ENCODE measurements at regions not wholly inside any gene's neighbourhood (a gene's known extent, or its start where the extent isn't known, plus 50 kb on each side); places are given as distances from the start of the nearest gene placed in this dataset.

DNA sequence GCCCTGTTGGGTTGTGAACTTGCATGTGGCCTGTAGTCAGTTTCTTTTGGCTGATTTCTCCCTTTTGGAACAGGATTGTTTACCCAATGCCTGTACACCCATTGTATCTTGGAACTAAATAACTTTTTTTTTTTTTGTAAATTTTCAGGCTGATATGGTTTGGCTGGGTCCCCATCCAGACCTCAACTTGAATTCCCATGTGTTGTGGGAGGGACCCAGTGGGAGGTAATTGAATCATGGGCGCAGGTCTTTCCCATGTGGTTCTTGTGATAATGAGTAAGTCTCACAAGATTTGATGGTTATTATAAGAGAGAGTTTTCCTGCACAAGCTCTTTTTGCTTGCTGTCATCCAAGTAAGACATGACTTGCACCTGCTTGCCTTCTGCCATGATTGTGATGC, 253.8 kb upstream of the GBE1 start:
- ChIA-PET POLR2A (no interaction called here), CTCF (no interaction called here)

DNA sequence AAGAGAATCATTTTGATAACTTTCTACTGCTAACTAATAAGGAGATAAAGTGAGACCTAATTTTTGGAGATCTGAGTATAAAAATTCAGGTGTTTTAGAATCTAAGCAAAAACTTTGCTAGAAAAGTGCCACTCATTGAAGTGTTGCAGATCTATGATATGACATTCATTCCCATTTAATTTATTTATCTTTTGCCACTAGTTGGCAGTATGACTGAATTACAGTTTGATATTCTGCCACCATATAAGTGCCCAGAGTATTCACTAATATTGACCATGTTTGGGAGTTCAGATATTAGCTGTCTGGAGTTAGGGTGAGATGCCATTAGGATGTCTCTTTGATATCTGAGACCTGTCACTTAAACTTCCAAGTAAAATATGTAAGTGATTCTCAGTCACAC, 251.3 kb upstream of the GBE1 start:
- POLR2A ChIA-PET = no interaction called here
- TF ChIP-seq, protein P1, sequence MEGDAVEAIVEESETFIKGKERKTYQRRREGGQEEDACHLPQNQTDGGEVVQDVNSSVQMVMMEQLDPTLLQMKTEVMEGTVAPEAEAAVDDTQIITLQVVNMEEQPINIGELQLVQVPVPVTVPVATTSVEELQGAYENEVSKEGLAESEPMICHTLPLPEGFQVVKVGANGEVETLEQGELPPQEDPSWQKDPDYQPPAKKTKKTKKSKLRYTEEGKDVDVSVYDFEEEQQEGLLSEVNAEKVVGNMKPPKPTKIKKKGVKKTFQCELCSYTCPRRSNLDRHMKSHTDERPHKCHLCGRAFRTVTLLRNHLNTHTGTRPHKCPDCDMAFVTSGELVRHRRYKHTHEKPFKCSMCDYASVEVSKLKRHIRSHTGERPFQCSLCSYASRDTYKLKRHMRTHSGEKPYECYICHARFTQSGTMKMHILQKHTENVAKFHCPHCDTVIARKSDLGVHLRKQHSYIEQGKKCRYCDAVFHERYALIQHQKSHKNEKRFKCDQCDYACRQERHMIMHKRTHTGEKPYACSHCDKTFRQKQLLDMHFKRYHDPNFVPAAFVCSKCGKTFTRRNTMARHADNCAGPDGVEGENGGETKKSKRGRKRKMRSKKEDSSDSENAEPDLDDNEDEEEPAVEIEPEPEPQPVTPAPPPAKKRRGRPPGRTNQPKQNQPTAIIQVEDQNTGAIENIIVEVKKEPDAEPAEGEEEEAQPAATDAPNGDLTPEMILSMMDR (IDR thresholded peaks at IDR 0.05; ENCODE audit: insufficient read depth, low read length, missing control alignments) = no peak
- no peak overlapping the region for H3K4me3 ChIP-seq (ENCODE audit: low read depth, low read length)
- DNase-seq (ENCODE audit: low read depth, low spot score) = no peak
- CTCF ChIA-PET = interaction anchor here (0.7 to 1.4 kb wide), 4 partner anchors 10 to 139 kb away, joined by 3 read pairs; no protein-coding TSS in a partner anchor

More for the DNA sequence above, 253.8 kb upstream of the GBE1 start:
- TF ChIP-seq, protein P1 (IDR thresholded peaks at IDR 0.05; ENCODE audit: insufficient read depth, low read length, missing control alignments) = no peak
- no peak overlapping the region for H3K4me3 ChIP-seq (ENCODE audit: low read depth, low read length)
- no peak for DNase-seq (ENCODE audit: low read depth, low spot score)

DNA sequence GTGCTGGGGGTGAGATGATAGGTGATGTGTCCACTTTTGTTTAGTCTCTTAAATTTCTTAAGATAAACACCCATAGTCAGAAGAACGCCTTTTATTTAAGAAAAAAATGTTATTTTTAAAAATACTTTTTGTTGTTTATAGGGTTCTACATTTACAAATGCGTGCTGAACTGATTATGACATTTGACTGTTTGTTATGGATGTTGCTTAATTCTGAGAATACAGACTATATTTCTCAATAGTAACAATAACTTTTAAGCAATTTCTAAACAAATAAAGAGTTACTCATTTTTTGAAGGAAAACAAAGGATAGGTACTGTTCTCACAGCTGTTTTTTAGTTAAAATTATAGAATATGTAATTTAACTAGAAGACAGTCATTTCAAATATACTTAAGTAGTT, 249.9 kb upstream of the GBE1 start:
- POLR2A ChIA-PET = no interaction called here
- no peak overlapping the region for H3K4me3 ChIP-seq (ENCODE audit: low read depth, low read length)
- TF ChIP-seq, protein P1 (IDR thresholded peaks at IDR 0.05; ENCODE audit: insufficient read depth, low read length, missing control alignments) = no peak
- CTCF ChIA-PET = no interaction called here
- DNase-seq (ENCODE audit: low read depth, low spot score) = no peak

DNA sequence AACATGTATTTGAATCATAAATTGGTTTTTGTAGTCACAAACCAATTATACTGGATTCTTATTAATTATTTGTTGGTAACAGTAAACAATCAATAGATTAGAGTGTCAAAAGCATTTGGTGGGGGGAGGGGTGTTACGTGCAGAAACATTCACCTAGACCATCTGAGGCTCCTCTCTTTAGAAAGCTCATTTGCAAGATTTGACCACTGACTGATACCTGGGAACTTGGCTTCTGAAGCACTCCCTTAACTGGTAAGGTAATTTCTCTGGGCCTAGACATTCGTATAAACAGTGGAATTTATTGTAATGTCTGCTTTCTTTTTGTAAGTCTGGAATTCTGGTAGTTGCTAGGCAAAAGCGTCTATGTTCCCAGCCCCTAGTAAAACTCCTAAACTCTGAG, 243.8 kb upstream of the GBE1 start:
- CTCF ChIA-PET = no interaction called here
- TF ChIP-seq, protein P1 (IDR thresholded peaks at IDR 0.05; ENCODE audit: insufficient read depth, low read length, missing control alignments) = no peak
- no peak overlapping the region for H3K4me3 ChIP-seq (ENCODE audit: low read depth, low read length)
- DNase-seq (ENCODE audit: low read depth, low spot score) = no peak
- POLR2A ChIA-PET = no interaction called here

DNA sequence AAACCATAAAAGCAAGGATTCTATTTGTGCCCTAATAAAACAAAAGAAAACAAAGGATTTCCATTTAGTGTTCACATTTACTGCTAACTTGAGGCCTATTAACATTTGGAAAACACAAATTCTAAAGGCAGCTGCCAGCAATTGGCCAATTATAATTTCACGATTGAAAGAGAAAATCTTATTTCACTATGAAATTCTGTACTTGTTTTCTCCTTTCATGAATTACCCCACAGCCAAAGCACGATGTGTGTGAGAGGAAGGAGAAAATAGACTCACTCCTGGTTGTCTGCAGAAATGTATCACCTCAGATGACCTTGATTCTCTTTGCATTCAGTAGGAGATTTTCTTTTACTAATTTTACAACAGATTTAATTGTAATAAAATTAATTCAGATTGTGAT, 242.8 kb upstream of the GBE1 start:
- ChIA-PET POLR2A (no interaction called here), CTCF (no interaction called here)
- TF ChIP-seq, protein P1 (IDR thresholded peaks at IDR 0.05; ENCODE audit: insufficient read depth, low read length, missing control alignments) = no peak
- DNase-seq (ENCODE audit: low read depth, low spot score) = no peak
- H3K4me3 ChIP-seq (ENCODE audit: low read depth, low read length) = no peak overlapping the region

DNA sequence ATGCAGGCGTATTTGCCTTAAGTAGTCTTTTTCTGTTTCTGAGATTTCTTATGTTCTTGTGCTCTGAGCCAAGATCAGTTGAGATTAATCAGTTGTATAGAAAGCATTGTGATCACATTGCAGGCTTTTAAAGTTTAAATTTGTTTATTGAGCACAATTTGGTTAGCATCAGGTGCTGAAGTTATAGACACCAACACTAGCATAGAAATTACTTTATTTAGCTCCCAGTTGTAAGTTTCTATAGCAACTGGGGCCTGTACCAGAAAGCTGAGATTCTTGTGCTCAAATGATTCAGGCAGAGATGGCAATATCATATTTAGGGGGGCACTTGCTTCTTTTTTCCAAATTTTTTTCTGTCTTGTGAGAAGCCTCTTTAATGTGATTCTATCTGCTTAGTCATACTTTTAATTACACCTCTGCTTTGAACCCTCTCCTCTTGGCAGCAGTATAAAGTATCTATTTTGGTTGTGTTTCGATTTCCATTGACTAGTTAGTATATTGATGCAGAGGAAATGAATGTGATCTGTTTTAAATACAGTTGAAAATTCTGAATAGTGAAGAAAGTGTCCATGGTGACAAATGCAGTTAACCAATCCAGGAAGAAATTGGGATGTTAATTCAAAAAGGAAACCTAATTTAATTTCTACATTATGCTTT, 241.7 kb upstream of the GBE1 start:
- H3K4me3 ChIP-seq (ENCODE audit: low read depth, low read length) = no peak overlapping the region
- POLR2A ChIA-PET = no interaction called here
- CTCF ChIA-PET = no interaction called here
- TF ChIP-seq, protein P1 (IDR thresholded peaks at IDR 0.05; ENCODE audit: insufficient read depth, low read length, missing control alignments) = no peak
- no peak for DNase-seq (ENCODE audit: low read depth, low spot score)
